Medulla oblongata (tissue), 1 donor: ENCODE measurements at regions not wholly inside any gene's neighbourhood (a gene's known extent, or its start where the extent isn't known, plus 50 kb on each side); places are given as distances from the start of the nearest gene placed in this dataset.
A peak's percentile ranks its signal among the peaks of the same experiment; 100 is the strongest.
"Not testable (repeated sequence)": the region's sequence is repeated elsewhere in the genome, so short reads cannot be mapped to it uniquely, and the experiment has no call there.

Source experiments
- DNase-seq: peaks from one replicate; pipeline ENCODE4 v3.0.0-alpha.2; 2015; ENCODE audit errors: extremely low spot score

- no peak for DNase-seq
Measured at GRCh38 chr4:20122198-20122988, 129.3 kb upstream of the SLIT2 start.

- DNase-seq: no peak
Measured at GRCh38 chr4:20119141-20119540, 132.6 kb upstream of the SLIT2 start.

GRCh38 chr4:20109391-20109790 lies 142.3 kb upstream of the SLIT2 start:
- DNase-seq: peak; percentile 18

- no peak for DNase-seq
Measured at GRCh38 chr4:20106921-20107320, 144.8 kb upstream of the SLIT2 start.

GRCh38 chr4:20101831-20102230 lies 149.9 kb upstream of the SLIT2 start:
- no peak for DNase-seq

GRCh38 chr4:20096911-20097310 lies 154.8 kb upstream of the SLIT2 start:
- no peak for DNase-seq

- no peak for DNase-seq
Measured at GRCh38 chr4:20095805-20096541, 155.7 kb upstream of the SLIT2 start.

GRCh38 chr4:20091781-20092180 lies 159.9 kb upstream of the SLIT2 start:
- DNase-seq: no peak

GRCh38 chr4:20087522-20087911 lies 164.2 kb upstream of the SLIT2 start:
- no peak for DNase-seq

- no peak for DNase-seq
Measured at GRCh38 chr4:20086799-20087521, 164.7 kb upstream of the SLIT2 start.

GRCh38 chr4:20086067-20086798 lies 165.5 kb upstream of the SLIT2 start:
- peak; percentile 9 for DNase-seq

GRCh38 chr4:20085653-20086052 lies 166.1 kb upstream of the SLIT2 start:
- DNase-seq: no peak

- no peak for DNase-seq
Measured at GRCh38 chr4:20085156-20085555, 166.5 kb upstream of the SLIT2 start.

GRCh38 chr4:20084488-20084887 lies 167.2 kb upstream of the SLIT2 start:
- no peak for DNase-seq

- no peak for DNase-seq
Measured at GRCh38 chr4:20078644-20079043, 173.1 kb upstream of the SLIT2 start.

- no peak for DNase-seq
Measured at GRCh38 chr4:20075248-20075871, 176.3 kb upstream of the SLIT2 start.

GRCh38 chr4:20074450-20074849 lies 177.3 kb upstream of the SLIT2 start:
- no peak for DNase-seq

- DNase-seq: no peak
Measured at GRCh38 chr4:20065952-20066351, 185.8 kb upstream of the SLIT2 start.

GRCh38 chr4:20062857-20063256 lies 188.8 kb upstream of the SLIT2 start:
- DNase-seq: not testable (repeated sequence)

- no peak for DNase-seq
Measured at GRCh38 chr4:20062054-20062453, 189.7 kb upstream of the SLIT2 start.

- DNase-seq: no peak
Measured at GRCh38 chr4:20050768-20051167, 200.9 kb upstream of the SLIT2 start.
